ENCODE measurements at regions not wholly inside any gene's neighbourhood (a gene's known extent, or its start where the extent isn't known, plus 50 kb on each side); places are given as distances from the start of the nearest gene placed in this dataset.
"Not testable (repeated sequence)": the region's sequence is repeated elsewhere in the genome, so short reads cannot be mapped to it uniquely, and the experiment has no call there.

DNA sequence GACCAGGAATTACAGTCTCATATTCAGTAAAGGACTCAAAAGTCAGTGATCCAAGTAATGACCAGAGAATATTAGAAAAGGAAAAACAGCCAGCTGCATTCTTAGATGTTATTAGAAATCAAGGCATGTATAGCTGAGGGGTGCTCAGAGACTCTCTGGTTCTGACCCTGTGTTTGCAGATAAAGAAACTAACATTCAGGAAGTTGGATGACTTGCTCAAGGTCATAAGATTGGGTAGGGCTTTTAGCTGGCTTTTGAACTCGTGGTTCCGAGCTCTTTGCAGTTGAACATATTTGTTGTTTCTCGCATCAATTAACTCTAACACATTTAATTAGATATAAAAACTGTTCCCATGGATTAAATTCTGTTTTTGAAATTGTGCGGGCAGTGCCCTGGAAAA is 62.5 kb upstream of the ENPP6 start:
- no peak for DNase-seq

DNA sequence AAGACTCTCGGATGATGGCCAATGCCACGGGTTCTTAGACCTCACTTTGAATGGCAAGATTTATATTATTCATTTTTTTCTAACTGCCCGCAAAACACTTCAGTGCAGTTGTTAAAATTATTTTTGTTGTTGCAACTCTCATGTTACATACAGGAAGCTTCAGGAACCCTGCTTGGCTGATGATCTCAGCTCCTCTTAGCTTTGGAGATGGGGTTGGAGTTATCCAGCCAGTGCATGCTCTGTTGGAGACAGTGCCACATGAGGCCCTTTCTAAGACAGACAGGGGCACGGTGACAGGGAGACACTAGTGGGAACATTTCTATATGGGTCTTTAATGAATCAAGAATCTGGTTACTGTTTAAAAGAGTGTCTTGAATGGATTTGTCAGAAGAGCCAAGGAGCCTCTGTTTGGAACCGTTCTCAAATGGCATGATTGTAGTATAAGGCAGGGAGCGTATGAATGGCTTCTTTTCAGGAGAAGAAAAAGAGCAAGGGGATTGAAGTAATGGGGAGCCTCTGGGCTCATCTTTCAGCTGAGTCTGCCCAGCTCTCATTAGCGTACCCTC is 61.9 kb upstream of the ENPP6 start:
- DNase-seq, result no peak

DNA sequence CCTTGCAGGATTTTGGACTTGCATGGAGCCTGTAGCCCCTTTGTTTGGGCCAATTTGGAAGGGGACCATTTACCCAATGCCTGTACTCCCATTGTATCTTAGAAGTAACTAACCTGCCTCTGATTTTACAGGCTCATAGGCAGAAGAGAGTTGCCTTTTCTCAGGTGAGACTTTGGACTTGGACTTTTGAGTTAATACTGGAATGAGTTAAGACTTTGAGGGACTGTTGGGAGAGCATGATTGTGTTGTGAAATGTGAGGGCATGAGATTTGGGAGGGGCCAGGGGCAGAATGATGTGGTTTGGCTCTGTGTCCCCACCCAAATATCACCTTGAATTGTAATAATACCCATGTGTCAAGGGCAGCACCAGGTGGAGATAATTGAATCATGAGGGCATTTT is 60.1 kb upstream of the ENPP6 start:
- not testable (repeated sequence) for DNase-seq

DNA sequence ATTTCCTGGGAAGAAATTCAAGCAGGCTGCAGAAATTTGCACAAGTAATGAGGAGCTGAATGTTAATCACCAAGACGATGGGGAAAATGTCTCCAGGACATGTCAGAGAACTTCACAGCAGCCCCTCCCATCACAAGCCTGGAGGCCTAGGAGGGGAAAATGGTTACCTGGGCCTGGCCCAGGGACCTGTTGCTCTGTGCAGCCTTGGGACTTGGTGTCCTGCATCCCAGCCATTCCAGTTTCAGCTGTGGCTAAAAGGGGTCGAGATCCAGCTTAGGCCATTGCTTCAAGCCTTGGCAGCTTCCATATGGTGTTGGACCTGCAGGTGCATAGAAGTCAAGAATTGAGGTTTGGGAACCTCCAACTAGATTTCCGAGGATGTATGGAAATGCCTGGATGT is 59.3 kb upstream of the ENPP6 start:
- DNase-seq, result not testable (repeated sequence)

DNA sequence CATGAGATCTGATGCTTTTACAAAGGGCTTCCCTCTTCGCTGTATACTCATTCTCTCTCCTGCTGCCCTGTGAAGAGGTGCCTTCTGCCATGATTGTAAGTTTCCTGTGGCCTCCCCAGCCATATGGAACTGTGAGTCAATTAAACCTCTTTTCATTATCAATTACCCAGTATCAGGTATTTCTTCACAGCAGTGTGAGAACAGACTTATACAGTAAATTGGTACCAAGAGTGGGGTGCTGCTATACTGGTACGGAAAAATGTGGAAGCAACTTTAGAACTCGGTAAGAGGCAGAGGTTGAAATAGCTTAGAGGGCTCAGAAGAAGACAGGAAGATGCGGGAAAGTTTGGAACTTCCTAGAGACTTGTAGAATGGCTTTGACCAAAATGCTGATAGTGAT is 58.7 kb upstream of the ENPP6 start:
- DNase-seq, result not testable (repeated sequence)

DNA sequence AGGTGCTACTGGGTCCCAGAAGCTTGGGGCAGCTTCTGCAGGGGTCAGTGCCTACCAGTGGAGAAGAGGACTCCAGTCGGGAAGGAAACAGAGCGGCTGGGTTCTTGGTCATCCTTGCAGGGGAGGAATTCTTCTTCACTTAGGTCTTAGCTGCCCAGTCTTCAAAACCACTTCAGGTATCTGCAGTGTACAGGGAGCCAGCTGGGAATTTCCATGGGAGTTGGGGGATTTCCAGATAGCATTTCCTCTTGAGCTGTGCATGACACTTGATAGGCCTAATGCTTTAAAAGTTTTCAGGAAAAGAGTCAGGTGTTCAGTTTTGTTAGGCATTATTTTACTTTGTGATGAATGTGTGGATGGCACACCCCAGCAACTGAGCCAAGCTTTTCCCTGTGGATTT is 58.1 kb upstream of the ENPP6 start:
- no peak for DNase-seq

DNA sequence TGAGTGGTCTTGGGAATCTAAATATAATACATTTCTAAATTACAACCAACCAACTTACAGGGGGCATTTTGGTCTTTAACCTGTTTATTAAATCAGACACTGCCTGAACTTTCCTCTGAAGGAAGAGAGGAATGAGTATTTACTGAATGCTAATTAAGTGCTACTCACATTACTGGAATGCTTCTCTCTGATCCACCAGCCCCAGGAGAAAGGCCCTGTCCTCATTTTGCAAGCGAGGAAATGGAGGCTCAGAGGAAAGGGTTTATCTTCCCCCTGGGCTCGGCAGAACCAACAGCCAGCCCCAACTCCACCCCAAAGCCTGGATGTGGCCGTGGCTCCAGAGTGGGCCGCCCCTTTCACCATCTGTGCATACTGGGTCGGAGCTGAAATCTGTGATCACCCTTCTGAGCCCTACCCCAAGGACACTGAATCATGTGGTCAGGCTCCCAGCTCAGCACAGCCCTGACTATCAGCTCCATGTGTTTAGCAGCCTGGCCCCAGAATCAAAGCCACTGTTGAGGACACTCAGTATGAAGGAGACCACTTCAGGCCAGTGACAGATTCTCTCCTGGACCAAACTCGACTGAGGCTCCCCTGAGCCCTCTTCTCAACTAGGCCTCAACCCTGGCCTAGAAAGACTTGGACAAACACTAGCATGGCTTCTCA is 56.7 kb upstream of the ENPP6 start:
- no peak for DNase-seq

DNA sequence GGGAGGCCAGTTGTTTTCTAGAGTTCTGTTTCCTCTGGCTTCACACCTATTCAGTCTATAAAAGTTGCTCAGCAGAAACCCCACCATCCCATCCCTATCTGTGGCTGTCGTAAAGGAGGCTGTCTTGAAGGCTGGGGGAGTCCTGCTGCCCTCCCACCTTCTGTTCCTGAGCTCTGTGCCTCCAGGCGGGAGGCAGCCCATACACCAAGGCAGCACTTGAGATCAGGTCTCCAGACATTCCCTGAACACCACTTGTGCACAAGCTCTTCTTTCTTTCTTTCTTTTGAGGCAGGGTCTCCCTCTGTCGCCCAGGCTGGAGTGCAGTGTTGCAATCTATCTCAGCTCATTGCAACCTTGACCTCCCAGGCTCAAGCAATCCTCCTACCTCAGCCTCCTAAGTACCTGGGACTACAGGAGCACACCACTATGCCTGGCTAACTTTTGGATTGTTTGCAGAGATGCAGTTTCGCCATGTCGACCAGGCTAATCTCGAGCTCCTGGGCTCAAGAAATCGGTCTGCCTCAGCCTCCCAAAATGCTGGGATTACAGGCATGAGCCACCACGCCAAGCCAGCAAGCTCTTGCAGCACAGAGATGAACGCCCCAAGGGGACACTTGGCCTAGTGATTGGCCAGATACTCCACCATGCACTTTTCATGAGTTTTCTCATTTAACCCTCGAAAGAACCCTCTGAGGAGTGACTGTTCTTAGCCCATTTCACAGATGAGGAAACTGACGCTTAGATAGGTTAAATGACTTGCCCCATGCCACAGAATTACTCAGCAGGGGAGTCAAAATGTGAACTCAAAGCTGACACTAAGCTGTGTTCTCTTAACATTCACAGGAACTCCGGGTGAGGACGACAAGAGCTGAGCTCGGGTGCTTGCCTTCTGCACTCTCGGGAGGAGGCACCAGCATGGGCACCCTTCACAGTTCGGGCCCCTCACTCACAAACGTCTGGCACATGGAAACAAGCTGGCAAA is 55.8 kb upstream of the ENPP6 start:
- DNase-seq, result no peak

DNA sequence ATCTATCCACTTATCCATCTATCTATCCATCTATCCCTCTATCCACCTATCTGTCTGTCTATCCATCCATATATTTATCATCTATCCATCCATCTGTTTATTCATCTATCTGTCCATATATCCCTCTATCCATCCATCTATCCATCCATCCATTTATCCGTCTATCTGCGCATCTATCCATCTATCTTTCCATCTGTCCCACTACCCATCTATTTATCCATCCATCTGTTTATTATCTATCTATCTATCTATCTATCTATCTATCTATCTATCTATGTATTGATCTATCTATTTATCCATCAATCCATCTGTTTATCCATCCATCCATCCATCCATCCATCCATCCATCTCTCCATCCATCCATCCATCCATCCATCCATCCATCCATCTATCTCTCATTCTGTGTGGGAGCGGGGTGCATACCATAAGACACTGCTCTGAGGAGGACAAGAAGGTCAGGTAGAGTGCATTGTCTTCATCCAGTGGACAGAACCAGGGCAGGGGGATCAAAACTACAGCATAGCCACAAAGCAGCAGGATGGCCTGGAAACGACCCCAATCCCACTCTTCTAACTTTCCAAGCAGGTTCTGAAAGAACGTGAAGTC is 53.2 kb upstream of the ENPP6 start:
- no peak for DNase-seq

DNA sequence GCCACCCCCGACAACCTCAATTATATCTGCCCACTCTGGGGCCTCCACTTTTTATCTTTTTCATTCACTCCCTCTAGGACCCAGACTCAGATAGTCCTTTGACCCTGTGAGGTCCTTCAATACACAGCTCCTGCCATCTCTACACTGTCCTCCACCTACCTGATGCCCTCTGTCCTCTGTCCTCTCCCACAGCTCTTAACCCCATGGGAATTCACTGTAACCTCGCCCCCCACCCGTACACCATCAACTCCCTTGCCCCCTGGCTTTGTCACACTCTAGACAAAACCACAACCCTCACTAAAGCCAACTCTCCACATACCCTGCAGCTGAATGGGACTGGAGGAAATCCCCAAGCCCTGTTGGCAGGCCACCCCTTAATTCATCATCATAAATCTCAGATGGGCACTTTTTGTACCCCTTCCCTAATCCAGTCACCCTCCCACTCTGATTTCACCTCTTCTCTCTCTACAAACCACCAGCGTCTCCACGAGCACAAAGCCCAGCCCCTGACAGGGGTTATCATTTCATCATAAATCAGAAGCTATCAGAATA is 52.3 kb upstream of the ENPP6 start:
- DNase-seq, result no peak

DNA sequence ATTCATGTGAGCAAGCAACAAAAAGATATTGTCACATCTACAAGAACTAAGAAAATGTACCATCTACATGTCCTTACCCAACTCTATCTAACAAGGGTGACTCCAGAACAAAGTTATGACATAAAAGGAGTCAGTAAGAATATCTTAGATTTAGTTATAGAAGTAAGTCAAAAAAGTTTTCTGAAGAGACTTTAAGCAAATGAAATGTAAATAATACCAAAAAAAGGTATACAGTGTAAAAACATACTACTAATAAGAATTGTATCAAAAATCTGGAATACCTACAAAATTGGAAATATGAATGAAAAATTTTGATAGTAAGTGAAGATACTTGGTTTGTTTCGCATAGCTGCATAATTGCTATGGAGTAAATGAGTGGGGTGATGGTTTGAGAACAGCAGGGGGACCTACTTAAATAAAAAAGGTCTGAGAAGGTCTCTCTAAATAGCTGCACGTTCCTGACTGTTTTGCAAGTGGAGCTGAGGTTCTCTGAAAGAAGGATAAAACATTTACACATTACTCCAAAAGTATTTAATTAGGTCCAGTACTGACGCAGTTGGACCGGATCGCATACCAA is 51.0 kb upstream of the ENPP6 start:
- no peak for DNase-seq

DNA sequence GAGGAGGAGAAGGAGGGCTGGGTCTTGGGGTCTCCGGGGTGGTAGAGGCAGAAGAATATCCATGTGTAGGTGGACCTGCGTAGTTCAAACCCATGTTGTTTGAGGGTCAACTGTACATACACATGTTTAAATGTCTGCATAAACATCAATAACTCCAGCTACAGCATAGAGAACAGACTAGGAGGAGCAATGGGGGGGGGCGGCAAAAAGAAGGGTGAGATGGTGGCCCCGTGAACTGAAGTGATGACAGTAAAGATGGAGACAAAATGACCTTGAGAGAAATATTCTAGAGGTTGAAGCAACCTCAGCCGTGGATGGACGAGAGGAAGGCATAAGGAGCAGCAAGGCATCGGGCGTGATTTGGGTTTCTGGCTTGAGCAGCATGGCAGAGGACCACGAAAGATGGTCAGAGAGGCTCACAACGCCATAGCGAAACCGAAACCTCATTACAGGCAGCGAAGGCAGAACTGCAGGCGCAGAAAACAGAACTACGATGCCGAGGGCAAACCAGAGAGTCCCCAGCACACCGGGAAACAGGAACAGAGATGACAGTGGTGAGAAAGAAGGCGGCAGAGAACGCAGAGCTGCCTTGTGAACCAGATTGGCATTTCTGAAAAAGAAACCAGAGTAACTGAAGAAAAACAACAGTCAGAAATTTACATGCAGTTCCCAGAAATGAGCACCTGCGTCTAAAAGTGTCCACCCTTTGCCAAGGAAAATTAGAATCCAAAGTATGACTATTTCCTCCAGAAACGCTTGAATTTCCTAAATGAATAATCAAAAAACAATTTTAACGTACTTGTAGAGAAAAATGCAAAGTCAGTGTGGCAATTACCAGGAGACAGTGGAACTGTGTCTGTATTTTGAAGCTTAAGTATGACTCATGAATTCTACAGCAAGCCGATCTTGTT is 50.3 kb upstream of the ENPP6 start:
- peak; percentile 85 for DNase-seq
